HEK293 (cell line): ENCODE measurements at regions not wholly inside any gene's neighbourhood (a gene's known extent, or its start where the extent isn't known, plus 50 kb on each side); places are given as distances from the start of the nearest gene placed in this dataset.

Experiments used
- GLI4 ChIP-seq: fragments of 450-650 bp; formaldehyde crosslinking; IDR thresholded peaks from 2 replicates; pipeline ENCODE4 v1.5.1; 2016; ENCODE audit warnings: missing biosample characterization, missing genetic modification characterization
- HOXD13 ChIP-seq: sonication (generic); formaldehyde crosslinking; IDR thresholded peaks from 2 replicates; pipeline ENCODE4 v1.8.0; 2022; ENCODE audit warnings: missing genetic modification reagents, borderline replicate concordance
- KLF16 ChIP-seq: fragments of 450-650 bp; formaldehyde crosslinking; IDR thresholded peaks from 2 replicates; pipeline ENCODE4 v1.5.1; 2017; ENCODE audit warnings: missing biosample characterization, missing genetic modification characterization
- KLF9 ChIP-seq: fragments of 450-650 bp; formaldehyde crosslinking; IDR thresholded peaks from 2 replicates; pipeline ENCODE4 v1.5.1; 2016; ENCODE audit warnings: missing biosample characterization, missing genetic modification characterization, low read depth
- PATZ1 ChIP-seq: fragments of 450-650 bp; formaldehyde crosslinking; IDR thresholded peaks from 2 replicates; pipeline ENCODE4 v1.5.1; 2016; ENCODE audit warnings: missing biosample characterization, missing genetic modification characterization
- ZNF239 ChIP-seq: fragments of 450-650 bp; formaldehyde crosslinking; IDR thresholded peaks from 2 replicates; pipeline ENCODE4 v1.5.1; 2016; ENCODE audit warnings: missing biosample characterization, missing genetic modification characterization
- ZNF24 ChIP-seq: fragments of 450-650 bp; formaldehyde crosslinking; IDR thresholded peaks from 2 replicates; pipeline ENCODE4 v1.5.1; 2016; ENCODE audit warnings: missing biosample characterization, missing genetic modification characterization
- ZNF302 ChIP-seq: fragments of 450-650 bp; formaldehyde crosslinking; IDR thresholded peaks from 2 replicates; pipeline ENCODE4 v1.5.1; 2016; ENCODE audit warnings: missing biosample characterization, missing genetic modification characterization, low read depth
- ZNF530 ChIP-seq: fragments of 450-650 bp; formaldehyde crosslinking; IDR thresholded peaks from 2 replicates; pipeline ENCODE4 v1.5.1; 2016; ENCODE audit warnings: low read depth, missing biosample characterization, missing genetic modification characterization
- ZNF677 ChIP-seq: fragments of 450-650 bp; IDR thresholded peaks from 2 replicates; pipeline ENCODE4 v1.5.0; 2018; ENCODE audit warnings: missing biosample characterization, mild to moderate bottlenecking, missing genetic modification characterization, moderate library complexity
- ZNF830 ChIP-seq: fragments of 450-650 bp; IDR thresholded peaks from 2 replicates; pipeline ENCODE4 v1.5.0; 2018; ENCODE audit warnings: missing biosample characterization, missing genetic modification characterization, low read depth, mild to moderate bottlenecking, moderate library complexity
- ZSCAN4 ChIP-seq: fragments of 450-650 bp; formaldehyde crosslinking; IDR thresholded peaks from 2 replicates; pipeline ENCODE4 v1.5.1; 2017; ENCODE audit warnings: missing biosample characterization, missing genetic modification characterization
- TF ChIP-seq, protein P1 (sequence below): fragments of 450-650 bp; formaldehyde crosslinking; IDR thresholded peaks from 2 replicates; pipeline ENCODE4 v1.5.1; 2016; ENCODE audit warnings: missing biosample characterization, missing genetic modification characterization
- TF ChIP-seq, protein P2 (sequence below): fragments of 450-650 bp; formaldehyde crosslinking; IDR thresholded peaks from 2 replicates; pipeline ENCODE4 v1.5.1; 2016; ENCODE audit warnings: missing biosample characterization, missing genetic modification characterization

GRCh38 chr3:28130836-28131235, 110.6 kb upstream of the CMC1 start:
- TF ChIP-seq, protein P1, sequence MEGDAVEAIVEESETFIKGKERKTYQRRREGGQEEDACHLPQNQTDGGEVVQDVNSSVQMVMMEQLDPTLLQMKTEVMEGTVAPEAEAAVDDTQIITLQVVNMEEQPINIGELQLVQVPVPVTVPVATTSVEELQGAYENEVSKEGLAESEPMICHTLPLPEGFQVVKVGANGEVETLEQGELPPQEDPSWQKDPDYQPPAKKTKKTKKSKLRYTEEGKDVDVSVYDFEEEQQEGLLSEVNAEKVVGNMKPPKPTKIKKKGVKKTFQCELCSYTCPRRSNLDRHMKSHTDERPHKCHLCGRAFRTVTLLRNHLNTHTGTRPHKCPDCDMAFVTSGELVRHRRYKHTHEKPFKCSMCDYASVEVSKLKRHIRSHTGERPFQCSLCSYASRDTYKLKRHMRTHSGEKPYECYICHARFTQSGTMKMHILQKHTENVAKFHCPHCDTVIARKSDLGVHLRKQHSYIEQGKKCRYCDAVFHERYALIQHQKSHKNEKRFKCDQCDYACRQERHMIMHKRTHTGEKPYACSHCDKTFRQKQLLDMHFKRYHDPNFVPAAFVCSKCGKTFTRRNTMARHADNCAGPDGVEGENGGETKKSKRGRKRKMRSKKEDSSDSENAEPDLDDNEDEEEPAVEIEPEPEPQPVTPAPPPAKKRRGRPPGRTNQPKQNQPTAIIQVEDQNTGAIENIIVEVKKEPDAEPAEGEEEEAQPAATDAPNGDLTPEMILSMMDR = no peak
- TF ChIP-seq ZNF530 (no peak), KLF9 (tag by site-specific recombination) (no peak), ZSCAN4 (no peak), ZNF677 (tag by site-specific recombination) (no peak), HOXD13 (no peak), PATZ1 (tag by site-specific recombination) (no peak), ZNF239 (tag by site-specific recombination) (no peak), GLI4 (tag by site-specific recombination) (no peak), ZNF302 (no peak), ZNF24 (tag by site-specific recombination) (no peak), ZNF830 (tag by site-specific recombination) (no peak), KLF16 (tag by site-specific recombination) (no peak)
- TF ChIP-seq, protein P2, sequence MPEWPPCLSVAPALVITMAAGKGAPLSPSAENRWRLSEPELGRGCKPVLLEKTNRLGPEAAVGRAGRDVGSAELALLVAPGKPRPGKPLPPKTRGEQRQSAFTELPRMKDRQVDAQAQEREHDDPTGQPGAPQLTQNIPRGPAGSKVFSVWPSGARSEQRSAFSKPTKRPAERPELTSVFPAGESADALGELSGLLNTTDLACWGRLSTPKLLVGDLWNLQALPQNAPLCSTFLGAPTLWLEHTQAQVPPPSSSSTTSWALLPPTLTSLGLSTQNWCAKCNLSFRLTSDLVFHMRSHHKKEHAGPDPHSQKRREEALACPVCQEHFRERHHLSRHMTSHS = no peak
